ENCODE measurements at regions not wholly inside any gene's neighbourhood (a gene's known extent, or its start where the extent isn't known, plus 50 kb on each side); places are given as distances from the start of the nearest gene placed in this dataset.

DNA sequence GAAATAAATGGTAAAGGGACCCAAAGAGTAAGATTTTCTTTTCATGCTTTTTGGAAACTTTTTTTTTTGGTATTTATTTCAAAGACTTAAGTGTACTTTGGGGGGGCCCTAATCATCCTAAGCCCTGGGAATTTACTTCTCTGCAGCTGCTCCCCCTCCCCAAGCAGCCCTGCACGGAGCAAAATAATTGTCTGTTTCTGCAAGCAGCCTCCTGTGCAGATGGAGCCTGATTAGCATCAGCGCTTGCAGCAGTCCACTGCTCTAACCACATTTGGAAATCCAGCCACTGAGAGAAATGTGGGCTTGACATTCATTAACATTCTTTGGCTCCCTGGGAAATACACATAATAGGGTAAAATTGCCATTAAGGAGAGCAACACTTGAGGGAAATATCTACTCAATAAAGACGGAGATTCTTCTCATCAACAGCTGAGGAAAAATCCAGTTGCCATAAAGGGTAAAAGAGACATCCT, 309.2 kb upstream of the MAP3K7 start:
- TF ChIP-seq, protein P1, sequence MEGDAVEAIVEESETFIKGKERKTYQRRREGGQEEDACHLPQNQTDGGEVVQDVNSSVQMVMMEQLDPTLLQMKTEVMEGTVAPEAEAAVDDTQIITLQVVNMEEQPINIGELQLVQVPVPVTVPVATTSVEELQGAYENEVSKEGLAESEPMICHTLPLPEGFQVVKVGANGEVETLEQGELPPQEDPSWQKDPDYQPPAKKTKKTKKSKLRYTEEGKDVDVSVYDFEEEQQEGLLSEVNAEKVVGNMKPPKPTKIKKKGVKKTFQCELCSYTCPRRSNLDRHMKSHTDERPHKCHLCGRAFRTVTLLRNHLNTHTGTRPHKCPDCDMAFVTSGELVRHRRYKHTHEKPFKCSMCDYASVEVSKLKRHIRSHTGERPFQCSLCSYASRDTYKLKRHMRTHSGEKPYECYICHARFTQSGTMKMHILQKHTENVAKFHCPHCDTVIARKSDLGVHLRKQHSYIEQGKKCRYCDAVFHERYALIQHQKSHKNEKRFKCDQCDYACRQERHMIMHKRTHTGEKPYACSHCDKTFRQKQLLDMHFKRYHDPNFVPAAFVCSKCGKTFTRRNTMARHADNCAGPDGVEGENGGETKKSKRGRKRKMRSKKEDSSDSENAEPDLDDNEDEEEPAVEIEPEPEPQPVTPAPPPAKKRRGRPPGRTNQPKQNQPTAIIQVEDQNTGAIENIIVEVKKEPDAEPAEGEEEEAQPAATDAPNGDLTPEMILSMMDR (IDR thresholded peaks at IDR 0.05; ENCODE audit: low read depth, low read length, missing control alignments), result no peak
- Histone ChIP-seq H3K27ac (no peak overlapping the region), H3K36me3 (replicated peaks) (no peaks in the 10 kb centered on the region), H3K27me3 (replicated peaks) (no peaks in the 10 kb centered on the region), H3K4me3 (ENCODE audit: low read depth, low read length) (no peak overlapping the region)
- DNase-seq, result no peak
- in situ Hi-C loops (cut with HindIII; ENCODE audit: low pct_ligation_motif_present, low sequenced_read_pairs), result no loop called here

DNA sequence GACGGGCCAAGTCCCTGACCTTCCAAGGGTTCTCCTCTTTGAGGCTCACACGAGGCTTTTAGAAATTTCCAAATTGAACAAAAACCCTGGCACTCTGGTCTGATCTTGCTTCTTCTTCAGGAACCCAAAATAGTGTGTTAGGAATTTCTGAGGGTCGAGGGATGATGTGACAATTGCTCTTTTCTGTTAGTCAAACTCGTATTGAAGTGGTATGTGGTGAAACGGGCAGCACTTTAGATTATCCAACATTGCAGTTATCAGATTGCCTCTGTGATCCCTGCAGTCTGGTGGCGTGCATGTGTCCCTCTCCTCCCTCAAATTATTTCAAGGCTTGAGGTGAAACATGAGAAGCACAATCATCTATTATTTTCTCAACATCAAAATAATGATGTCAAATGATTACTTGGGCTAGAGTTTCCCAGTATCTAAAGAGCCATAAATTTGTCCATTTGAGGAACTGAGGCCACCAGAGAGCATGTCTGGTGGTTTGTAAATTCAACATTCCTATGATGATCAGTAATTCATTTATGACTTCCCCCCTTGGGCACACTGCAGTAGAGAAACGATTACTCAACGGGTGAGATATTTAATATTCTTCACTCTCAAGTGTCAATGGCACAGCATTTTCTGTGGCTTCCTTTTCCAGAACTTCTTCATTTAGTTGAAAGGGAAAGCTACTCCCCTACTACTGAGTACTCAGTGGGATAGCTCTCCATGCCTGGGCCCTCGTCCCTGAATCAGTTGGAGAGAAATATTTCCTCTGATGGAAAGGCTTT, 308.6 kb upstream of the MAP3K7 start:
- no peak for DNase-seq
- TF ChIP-seq, protein P1 (IDR thresholded peaks at IDR 0.05; ENCODE audit: low read depth, low read length, missing control alignments), result no peak
- no peaks in the 10 kb centered on the region for H3K27me3 ChIP-seq (replicated peaks)
- no peak overlapping the region for H3K4me3 ChIP-seq (ENCODE audit: low read depth, low read length)
- in situ Hi-C loops (cut with HindIII; ENCODE audit: low pct_ligation_motif_present, low sequenced_read_pairs), result no loop called here
- no peak overlapping the region for H3K27ac ChIP-seq
- H3K36me3 ChIP-seq (replicated peaks), result no peaks in the 10 kb centered on the region

DNA sequence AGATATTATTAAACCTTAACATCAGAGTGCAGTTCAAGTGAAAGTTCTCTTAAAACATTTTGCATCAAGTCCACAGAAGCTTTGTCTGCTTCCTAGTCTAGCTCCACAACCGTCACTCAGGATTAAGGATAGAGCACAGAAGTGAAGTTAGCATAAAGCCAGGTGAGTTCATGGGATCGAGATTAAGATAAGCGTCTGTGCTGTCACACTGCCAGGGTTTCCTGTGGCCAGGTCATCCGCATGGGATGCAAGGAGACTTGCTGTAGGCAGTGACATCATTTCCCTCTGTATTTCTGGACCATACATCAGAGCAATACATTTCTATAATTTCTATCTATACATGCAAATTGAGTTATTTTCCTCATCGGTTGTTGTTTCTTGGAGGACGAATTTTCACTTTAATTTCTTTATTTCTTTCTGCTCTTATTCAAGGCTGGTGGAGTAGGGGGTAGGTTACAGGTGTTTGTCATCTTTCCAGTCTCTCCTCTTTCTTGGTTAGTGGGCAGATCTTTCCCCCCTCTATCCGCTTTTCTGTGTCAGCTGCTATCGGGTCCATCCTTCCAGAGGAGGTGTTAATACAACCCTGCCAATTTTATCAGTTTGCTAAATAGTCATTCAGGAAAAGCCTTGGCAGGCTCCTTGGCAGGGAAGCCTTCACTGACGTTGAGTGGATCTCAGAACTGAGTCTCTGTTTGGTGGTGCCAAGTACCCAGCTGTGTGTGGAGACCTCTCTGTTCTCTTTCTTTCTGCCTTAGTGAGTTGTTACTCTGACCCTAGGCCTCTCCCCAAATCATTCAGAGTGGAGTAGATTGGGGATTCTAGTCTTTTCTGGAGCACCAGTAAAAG, 307.6 kb upstream of the MAP3K7 start:
- Histone ChIP-seq H3K27me3 (replicated peaks) (no peaks in the 10 kb centered on the region), H3K4me3 (ENCODE audit: low read depth, low read length) (no peak overlapping the region), H3K36me3 (replicated peaks) (no peaks in the 10 kb centered on the region), H3K27ac (no peak overlapping the region)
- DNase-seq, result no peak
- TF ChIP-seq, protein P1 (IDR thresholded peaks at IDR 0.05; ENCODE audit: low read depth, low read length, missing control alignments), result no peak
- in situ Hi-C loops (cut with HindIII; ENCODE audit: low pct_ligation_motif_present, low sequenced_read_pairs), result no loop called here

DNA sequence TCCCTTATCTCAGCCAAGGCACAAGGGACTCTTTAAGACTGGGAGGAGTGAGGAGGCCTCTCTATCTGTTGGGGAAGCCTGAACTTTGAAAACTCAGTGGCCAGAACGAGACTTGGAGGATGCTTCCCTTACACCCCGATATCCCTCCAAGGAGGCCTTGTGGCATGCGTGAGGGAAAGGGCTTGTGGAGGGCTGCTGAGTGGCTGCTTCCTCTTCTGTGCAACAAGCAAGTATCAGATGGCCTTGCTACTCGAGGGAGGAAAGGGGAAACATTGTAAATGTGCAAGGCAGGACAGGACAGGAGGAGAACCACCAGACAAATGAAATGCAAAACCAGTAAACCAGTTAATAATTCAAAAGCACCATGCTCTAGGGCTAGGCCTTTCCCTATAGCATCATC, 306.5 kb upstream of the MAP3K7 start:
- Histone ChIP-seq H3K4me3 (ENCODE audit: low read depth, low read length) (no peak overlapping the region), H3K27ac (no peak overlapping the region), H3K27me3 (replicated peaks) (no peaks in the 10 kb centered on the region), H3K36me3 (replicated peaks) (no peaks in the 10 kb centered on the region)
- TF ChIP-seq, protein P1 (IDR thresholded peaks at IDR 0.05; ENCODE audit: low read depth, low read length, missing control alignments), result no peak
- in situ Hi-C loops (cut with HindIII; ENCODE audit: low pct_ligation_motif_present, low sequenced_read_pairs), result no loop called here
- no peak for DNase-seq

DNA sequence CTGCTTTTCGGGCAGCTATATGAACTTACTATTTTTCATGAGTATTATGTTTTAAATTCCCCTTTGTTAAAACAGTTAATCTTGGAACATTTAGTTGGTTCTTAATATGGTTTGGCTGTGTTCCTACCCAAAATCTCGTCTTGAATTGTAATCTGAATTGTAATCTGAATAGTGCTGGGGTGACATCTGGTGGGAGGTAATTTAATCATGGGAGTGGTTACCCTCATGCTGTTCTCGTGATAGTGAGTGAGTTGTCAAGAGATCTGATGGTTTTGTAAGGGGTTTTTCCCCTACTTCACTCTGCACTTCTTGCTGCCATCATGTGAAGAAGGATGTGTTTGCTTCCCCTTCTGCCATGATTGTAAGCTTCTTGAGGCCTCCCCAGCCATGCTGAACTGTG, 305.4 kb upstream of the MAP3K7 start:
- TF ChIP-seq, protein P1 (IDR thresholded peaks at IDR 0.05; ENCODE audit: low read depth, low read length, missing control alignments), result no peak
- Histone ChIP-seq H3K36me3 (replicated peaks) (no peaks in the 10 kb centered on the region), H3K27me3 (replicated peaks) (no peaks in the 10 kb centered on the region), H3K27ac (no peak overlapping the region), H3K4me3 (ENCODE audit: low read depth, low read length) (no peak overlapping the region)
- in situ Hi-C loops (cut with HindIII; ENCODE audit: low pct_ligation_motif_present, low sequenced_read_pairs), result no loop called here
- no peak for DNase-seq

All from brain microvascular endothelial cell (primary cell).